ENCODE measurements at regions not wholly inside any gene's neighbourhood (a gene's known extent, or its start where the extent isn't known, plus 50 kb on each side); places are given as distances from the start of the nearest gene placed in this dataset.

DNA sequence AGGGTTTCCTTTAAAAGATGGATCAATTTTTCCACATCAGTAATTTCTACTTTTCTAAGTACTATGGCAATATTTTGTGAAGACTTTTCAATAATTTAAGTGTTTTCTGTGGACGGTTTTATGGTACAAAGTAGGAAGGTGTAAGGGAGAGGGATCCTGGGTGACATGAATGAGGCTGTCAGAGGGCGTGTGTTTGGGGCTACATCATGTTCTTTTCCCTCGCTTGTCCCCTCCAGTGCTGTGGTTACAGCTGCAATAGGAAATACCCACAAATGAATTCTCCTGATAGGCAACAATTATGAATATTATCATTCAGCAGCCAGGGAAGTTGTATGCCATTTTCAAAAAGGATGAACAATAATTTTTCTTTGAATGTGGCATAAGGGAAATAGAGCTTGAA, 83.8 kb downstream of the CAVIN4 start:
- peaks cover 15% of the 10 kb centered on the region for H3K9me3 Mint-ChIP-seq
- no peaks in the 10 kb centered on the region for H3K36me3 Mint-ChIP-seq (ENCODE audit: low read depth)
- no peaks in the 10 kb centered on the region; the same call in 1 of the 2 replicates for H3K27me3 Mint-ChIP-seq (ENCODE audit: insufficient read depth)
- H3K27ac Mint-ChIP-seq, result no peak overlapping the region
- no peak for TF ChIP-seq CTCF (IDR thresholded peaks at IDR 0.05)
- no peaks in the 10 kb centered on the region for H3K4me1 Mint-ChIP-seq (ENCODE audit: low read depth)
- DNase-seq, result no peak
- no peak overlapping the region for H3K4me3 Mint-ChIP-seq

- DNase-seq, result no peak
- Mint-ChIP-seq H3K27me3 (ENCODE audit: insufficient read depth) (no peaks in the 10 kb centered on the region; the same call in 1 of the 2 replicates), H3K9me3 (peaks cover 12% of the 10 kb centered on the region), H3K27ac (no peak overlapping the region), H3K36me3 (ENCODE audit: low read depth) (no peaks in the 10 kb centered on the region), H3K4me3 (no peak overlapping the region), H3K4me1 (ENCODE audit: low read depth) (no peaks in the 10 kb centered on the region)
- no peak for TF ChIP-seq CTCF (IDR thresholded peaks at IDR 0.05)
Observed at GRCh38 chr9:100662122-100662521, 84.2 kb downstream of the CAVIN4 start.

- TF ChIP-seq CTCF (IDR thresholded peaks at IDR 0.05), result no peak
- Mint-ChIP-seq H3K4me3 (no peak overlapping the region), H3K27me3 (ENCODE audit: insufficient read depth) (peaks cover 4% of the 10 kb centered on the region; the same call in 1 of the 2 replicates), H3K36me3 (ENCODE audit: low read depth) (no peaks in the 10 kb centered on the region), H3K27ac (no peak overlapping the region), H3K4me1 (ENCODE audit: low read depth) (no peaks in the 10 kb centered on the region), H3K9me3 (no peaks in the 10 kb centered on the region; the same call in 1 of the 2 replicates)
- no peak for DNase-seq
Observed at GRCh38 chr9:100667448-100667847, 89.6 kb downstream of the CAVIN4 start.

DNA sequence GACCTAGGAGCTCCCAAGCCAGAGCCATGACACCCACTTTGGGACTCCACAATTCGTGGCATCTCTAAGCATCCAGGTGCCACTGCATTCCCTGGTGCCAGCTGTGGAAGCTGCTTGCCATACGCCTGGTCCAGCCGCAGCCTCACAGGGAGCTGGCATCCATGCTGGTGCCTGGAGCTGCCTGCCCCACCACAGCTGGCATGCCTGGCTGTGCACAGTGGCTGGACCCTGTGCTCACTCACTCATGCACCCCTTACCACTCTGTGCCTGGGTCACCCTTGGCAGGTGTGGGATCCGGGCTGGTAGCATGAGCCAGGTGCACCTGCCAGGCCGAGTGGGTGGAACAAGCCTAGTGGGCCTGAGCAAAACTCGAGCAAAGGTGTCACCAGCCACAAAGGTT, 90.1 kb downstream of the CAVIN4 start:
- Mint-ChIP-seq H3K9me3 (no peaks in the 10 kb centered on the region; the same call in 1 of the 2 replicates), H3K36me3 (ENCODE audit: low read depth) (no peaks in the 10 kb centered on the region), H3K27ac (no peak overlapping the region), H3K27me3 (ENCODE audit: insufficient read depth) (peaks cover 4% of the 10 kb centered on the region; the same call in 1 of the 2 replicates), H3K4me3 (no peak overlapping the region), H3K4me1 (ENCODE audit: low read depth) (no peaks in the 10 kb centered on the region)
- no peak for DNase-seq
- no peak for TF ChIP-seq CTCF (IDR thresholded peaks at IDR 0.05)

DNA sequence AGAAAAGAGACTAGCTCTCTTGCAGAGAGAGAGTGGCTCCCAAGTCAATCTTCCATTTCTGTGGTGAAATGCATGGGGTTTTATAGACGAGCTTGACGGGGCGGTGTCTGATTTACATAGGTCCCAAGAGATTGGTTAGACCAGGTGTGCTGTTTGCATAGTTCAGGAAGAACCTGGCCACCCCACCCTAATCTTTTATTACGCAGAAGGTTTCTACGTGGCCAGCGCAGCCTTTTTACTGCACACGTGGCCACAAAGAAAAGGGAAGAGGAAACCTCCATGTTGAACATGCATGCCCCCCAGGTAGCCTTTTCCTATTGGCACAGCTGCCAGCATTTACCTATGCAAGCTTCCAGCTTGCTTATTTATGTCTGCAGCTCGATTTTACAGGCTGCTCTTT, 92.1 kb downstream of the CAVIN4 start:
- TF ChIP-seq CTCF (IDR thresholded peaks at IDR 0.05), result no peak
- H3K27ac Mint-ChIP-seq, result no peak overlapping the region
- peaks cover 4% of the 10 kb centered on the region; the same call in 1 of the 2 replicates for H3K27me3 Mint-ChIP-seq (ENCODE audit: insufficient read depth)
- no peaks in the 10 kb centered on the region; the same call in 1 of the 2 replicates for H3K9me3 Mint-ChIP-seq
- H3K4me3 Mint-ChIP-seq, result no peak overlapping the region
- H3K4me1 Mint-ChIP-seq (ENCODE audit: low read depth), result no peaks in the 10 kb centered on the region
- no peaks in the 10 kb centered on the region for H3K36me3 Mint-ChIP-seq (ENCODE audit: low read depth)
- DNase-seq, result no peak

- TF ChIP-seq CTCF (IDR thresholded peaks at IDR 0.05), result no peak
- no peak overlapping the region for H3K4me3 Mint-ChIP-seq
- peaks cover 4% of the 10 kb centered on the region; the same call in 1 of the 2 replicates for H3K27me3 Mint-ChIP-seq (ENCODE audit: insufficient read depth)
- H3K36me3 Mint-ChIP-seq (ENCODE audit: low read depth), result no peaks in the 10 kb centered on the region
- H3K4me1 Mint-ChIP-seq (ENCODE audit: low read depth), result no peaks in the 10 kb centered on the region
- H3K9me3 Mint-ChIP-seq, result no peaks in the 10 kb centered on the region; the same call in 1 of the 2 replicates
- DNase-seq, result no peak
- no peak overlapping the region for H3K27ac Mint-ChIP-seq
Observed at GRCh38 chr9:100670719-100671118, 92.8 kb downstream of the CAVIN4 start.

Measured in HFFc6 (cell line).